CD4-positive, alpha-beta T cell treated with Interleukin-21 for 1 hour (primary cell): ENCODE measurements at regions not wholly inside any gene's neighbourhood (a gene's known extent, or its start where the extent isn't known, plus 50 kb on each side); places are given as distances from the start of the nearest gene placed in this dataset.
"Not testable (repeated sequence)": the region's sequence is repeated elsewhere in the genome, so short reads cannot be mapped to it uniquely, and the experiment has no call there.

Source experiments
- DNase-seq: peaks from one replicate; pipeline ENCODE4 v3.0.0-alpha.2; 2020

DNA sequence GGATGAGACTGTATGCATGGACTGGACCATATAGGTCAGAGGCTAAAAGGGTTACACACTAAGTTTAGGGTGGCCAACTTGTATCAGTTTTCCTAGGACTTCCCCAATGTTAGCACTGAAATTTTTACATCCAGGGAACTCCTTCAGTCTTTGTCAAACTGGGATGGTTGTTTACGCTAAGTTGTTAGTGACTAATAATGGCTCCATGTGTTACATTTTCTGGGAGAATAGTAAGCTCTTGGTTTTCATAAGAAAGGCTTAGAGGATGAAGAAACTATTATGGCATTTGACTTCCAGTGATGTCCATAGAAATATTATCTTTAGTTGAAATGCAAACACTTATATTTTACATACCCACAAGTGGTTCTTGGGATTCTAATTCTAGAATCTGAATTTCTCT, 57.9 kb upstream of the ST3GAL6 start:
- DNase-seq = no peak

DNA sequence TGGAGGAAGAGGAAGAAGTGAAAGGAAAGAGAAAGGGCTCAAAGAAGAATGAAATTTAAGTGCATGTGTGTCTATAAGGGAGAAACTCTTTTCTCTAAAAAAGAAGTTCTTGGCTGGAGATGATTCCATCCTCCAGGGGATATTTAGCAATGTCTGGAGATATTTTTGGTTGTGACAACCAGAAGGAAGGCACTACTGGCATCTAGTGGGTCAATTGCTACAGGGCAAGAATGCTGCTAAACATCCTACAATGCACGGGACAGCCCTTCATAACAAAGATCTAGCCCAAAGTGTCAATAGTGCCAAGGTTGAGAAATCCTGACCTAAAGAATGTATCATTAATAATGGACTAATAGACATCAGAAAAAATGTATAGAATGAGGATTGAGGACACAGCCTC, 57.4 kb upstream of the ST3GAL6 start:
- DNase-seq = no peak

- DNase-seq = not testable (repeated sequence)
Observed at GRCh38 chr3:98708681-98709080, 54.5 kb upstream of the ST3GAL6 start.

DNA sequence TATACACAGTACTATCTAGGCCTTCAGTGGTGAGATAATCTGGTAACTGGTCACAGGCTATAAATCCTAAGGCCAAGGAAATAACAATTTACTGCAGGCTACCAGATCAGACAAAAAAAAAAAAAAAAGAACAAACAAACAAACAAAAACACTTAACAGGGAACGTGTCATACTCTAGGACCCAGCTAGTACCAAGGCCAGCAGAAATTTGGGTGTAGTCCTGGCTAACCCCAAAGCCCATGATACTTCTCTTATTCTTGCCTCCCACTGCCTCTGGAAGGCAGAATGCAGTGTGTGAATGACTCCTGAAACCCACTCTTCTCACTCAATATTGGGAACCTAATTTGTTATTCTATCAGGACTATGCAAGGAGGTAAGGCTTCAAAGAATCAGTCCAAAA, 53.7 kb upstream of the ST3GAL6 start:
- DNase-seq = no peak

- DNase-seq = no peak
Observed at GRCh38 chr3:98710067-98710659, 53.0 kb upstream of the ST3GAL6 start.

DNA sequence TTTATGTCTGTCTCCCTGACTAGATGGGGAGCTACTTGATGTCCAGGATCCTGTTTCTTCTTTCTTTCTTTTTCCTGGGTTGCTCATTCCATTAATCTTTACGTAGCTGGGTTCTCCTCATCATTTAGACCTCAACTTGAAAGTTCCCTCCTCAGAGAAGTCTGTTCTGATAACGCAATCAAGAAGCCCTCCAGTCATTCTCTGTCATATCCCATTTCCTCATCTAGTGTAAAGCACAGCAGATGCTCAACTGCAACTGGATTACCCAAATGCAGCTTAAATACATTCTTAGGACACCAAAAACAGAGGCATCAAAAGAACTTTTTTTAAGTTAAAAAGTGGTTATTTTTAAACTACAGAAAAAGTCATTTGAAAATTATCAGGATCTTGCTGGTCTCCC, 51.7 kb upstream of the ST3GAL6 start:
- no peak for DNase-seq

- no peak for DNase-seq
Observed at GRCh38 chr3:98712726-98713125, 50.4 kb upstream of the ST3GAL6 start.

DNA sequence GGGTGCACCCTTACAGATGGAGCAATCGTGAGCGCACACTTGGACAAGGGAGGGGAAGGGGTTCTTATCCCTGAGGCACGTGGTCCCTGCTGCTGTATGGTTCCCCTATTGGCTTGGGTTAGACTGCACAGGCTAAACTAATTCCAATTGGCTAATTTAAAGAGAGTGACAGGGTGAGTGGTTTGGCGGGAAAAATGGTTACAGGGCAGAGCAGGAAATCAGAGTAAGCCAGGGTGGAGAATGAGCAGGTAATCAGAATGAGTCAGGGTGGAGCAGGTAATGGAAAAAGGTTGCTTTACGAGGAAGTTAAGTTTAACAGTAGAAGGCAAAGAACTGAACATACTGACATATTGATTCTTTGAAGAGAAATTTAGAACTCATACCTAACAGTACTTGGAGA, 49.8 kb upstream of the ST3GAL6 start:
- not testable (repeated sequence) for DNase-seq
